Dendritic cell treated with granulocyte-macrophage colony-stimulating factor and Interleukin-4, amounts not matched to agents 40 ng/mL and 50 ng/mL, for 4 days (primary cell): ENCODE measurements at regions not wholly inside any gene's neighbourhood (a gene's known extent, or its start where the extent isn't known, plus 50 kb on each side); places are given as distances from the start of the nearest gene placed in this dataset.

Experiments used
- H3K27ac Mint-ChIP-seq: one replicate; pipeline ENCODE4 v1.8.0; 2022; ENCODE audit warnings: mild to moderate bottlenecking, mixed read lengths
- H3K27me3 Mint-ChIP-seq: one replicate; pipeline ENCODE4 v1.8.0; 2022; ENCODE audit warnings: mild to moderate bottlenecking, mixed read lengths
- H3K36me3 Mint-ChIP-seq: one replicate; pipeline ENCODE4 v1.8.0; 2022; ENCODE audit warnings: low read depth, mixed read lengths
- H3K4me1 Mint-ChIP-seq: one replicate; pipeline ENCODE4 v1.8.0; 2022; ENCODE audit warnings: low read depth, mixed read lengths
- H3K4me3 Mint-ChIP-seq: one replicate; pipeline ENCODE4 v1.8.0; 2022; ENCODE audit warnings: mild to moderate bottlenecking, moderate library complexity, mixed read lengths
- H3K9me3 Mint-ChIP-seq: one replicate; pipeline ENCODE4 v1.8.0; 2022; ENCODE audit warnings: mixed read lengths
- intact Hi-C: fragments of 100-400 bp; cut with micrococcal nuclease; formaldehyde crosslinking; loops from one replicate; pipeline ENCODE4 v1.15.0; 2022

DNA sequence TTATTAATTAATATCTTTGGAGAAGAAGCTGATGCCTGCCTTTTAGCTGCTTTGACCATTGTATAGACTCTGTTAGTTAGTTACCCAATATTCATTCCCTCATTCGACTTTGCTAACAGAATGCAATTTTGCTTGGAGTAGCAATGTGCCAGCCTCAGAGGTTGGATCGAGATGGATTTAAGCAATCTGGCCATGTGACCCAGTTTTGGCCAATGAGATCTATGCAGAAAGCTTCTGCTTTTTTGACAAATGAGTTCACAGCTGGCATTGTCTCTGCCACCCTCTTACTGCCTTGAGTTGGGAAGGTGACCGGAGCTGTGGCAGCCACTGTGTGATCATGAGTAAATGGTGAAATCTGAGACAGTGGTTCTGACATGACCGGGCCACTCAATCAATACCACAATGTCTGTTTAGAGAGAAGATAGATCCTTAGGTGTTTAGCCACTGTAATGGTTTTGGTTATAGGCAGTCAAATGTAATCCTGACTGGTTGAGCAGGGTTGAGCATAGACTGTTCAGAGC lies 74.9 kb upstream of the MED13L start:
- Mint-ChIP-seq H3K9me3 (peaks cover 8% of the 10 kb centered on the region), H3K36me3 (no peaks in the 10 kb centered on the region), H3K27me3 (no peaks in the 10 kb centered on the region), H3K4me3 (no peak overlapping the region), H3K4me1 (peaks cover 12% of the 10 kb centered on the region), H3K27ac (no peak overlapping the region)
- intact Hi-C loops: no loop called here

DNA sequence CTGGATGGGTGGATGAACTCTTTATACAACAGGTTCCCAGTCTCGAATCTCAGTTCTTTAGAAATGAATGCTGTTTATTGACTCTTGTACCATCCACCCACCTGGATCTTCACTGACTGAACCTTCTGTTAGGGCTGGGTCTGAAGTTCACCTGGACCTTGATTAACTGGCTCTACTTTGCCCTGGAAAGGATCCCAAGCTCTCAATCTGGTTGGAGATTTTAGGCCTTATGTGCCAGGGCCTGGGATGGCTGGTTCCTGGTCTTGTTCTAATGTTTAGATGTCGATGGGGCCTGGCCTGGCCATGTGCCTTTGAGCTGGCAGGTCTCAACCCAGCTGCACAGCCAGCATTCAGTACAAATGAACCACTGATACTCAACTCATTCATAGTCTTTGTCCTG lies 76.5 kb upstream of the MED13L start:
- Mint-ChIP-seq H3K36me3 (no peaks in the 10 kb centered on the region), H3K4me3 (no peak overlapping the region), H3K9me3 (peaks cover 8% of the 10 kb centered on the region), H3K27me3 (no peaks in the 10 kb centered on the region), H3K27ac (no peak overlapping the region), H3K4me1 (peaks cover 18% of the 10 kb centered on the region)
- intact Hi-C loops: no loop called here

DNA sequence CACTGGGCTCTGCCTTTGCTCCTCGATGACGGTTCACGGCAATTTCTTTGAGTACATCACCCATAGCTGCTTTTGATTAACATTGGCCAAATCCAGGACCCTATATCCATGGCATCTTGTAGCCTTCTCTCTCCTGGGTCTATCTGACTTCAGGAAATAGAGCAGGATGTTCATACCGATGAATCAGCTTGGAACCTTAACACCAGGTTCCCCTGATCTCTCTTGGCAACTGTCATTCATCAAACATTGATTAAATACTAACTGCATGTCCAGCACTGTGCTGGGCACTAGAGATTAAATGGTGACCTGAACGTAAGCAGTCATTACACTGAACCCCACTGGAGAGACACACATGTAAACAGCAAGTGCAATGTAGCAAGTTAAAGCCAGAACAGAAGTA lies 77.0 kb upstream of the MED13L start:
- intact Hi-C loops: no loop called here
- Mint-ChIP-seq H3K9me3 (peaks cover 8% of the 10 kb centered on the region), H3K27ac (no peak overlapping the region)

DNA sequence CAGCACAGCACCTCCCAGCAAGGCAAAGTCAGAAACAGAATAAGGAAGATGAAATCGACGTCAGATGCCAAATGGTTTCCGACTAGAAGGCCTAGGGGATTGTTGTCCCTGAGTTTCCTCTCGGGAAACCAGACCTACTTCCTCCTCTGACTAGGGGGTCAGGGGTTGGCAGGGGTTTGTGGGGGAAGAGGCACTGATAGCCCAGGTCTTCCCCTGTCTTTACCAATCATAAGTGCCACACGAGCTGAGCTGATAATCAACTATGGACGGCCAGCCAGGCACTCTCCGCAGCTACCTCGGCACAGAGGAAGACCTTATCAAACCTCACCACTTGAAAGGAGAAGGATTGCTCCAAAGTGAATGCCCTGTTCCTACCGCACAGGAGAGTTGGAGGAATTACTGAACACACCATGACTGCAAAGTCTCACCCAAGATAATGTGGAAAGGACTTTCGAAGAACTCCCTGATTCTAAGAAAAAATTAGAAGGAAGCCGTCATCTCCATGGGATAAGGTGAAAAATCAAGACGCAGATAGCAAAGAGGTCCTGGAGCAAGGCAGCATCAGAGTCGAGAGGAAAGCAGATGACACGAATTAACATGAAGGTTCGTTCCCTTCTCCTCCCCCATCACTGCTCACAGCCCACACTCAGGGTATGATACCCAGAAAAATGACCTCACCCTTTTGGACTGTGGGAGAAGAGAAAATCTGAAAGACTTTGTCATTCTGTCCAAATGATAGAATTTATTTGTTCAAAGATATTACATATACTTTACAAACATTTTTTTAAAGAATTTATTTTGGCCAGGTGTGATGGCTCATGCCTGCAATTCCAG lies 77.7 kb upstream of the MED13L start:
- Mint-ChIP-seq H3K4me3 (no peak overlapping the region), H3K27me3 (no peaks in the 10 kb centered on the region), H3K4me1 (peaks cover 30% of the 10 kb centered on the region), H3K36me3 (no peaks in the 10 kb centered on the region), H3K9me3 (peaks cover 8% of the 10 kb centered on the region), H3K27ac (no peak overlapping the region)
- intact Hi-C loops: no loop called here

More for the DNA sequence above, 77.0 kb upstream of the MED13L start:
- peaks cover 24% of the 10 kb centered on the region for H3K4me1 Mint-ChIP-seq
- H3K36me3 Mint-ChIP-seq: no peaks in the 10 kb centered on the region
- H3K27me3 Mint-ChIP-seq: no peaks in the 10 kb centered on the region
- H3K4me3 Mint-ChIP-seq: no peak overlapping the region

DNA sequence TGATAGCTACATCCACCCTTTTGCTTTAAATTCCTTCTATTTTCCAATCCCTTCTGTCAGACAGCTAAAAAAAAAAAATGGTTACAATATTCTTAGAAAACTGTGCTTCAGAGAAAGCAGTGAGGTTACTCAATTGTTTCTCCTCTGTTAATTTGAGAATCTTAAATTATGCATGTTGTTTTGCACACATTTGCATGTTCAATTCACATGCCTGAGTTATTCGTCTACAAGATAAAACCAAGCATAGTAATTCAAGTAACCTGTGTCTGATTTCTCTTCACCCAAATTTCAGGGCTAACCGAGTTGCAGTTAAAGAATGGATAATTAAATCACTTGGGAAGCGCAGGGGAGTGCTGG lies 81.0 kb upstream of the MED13L start:
- Mint-ChIP-seq H3K4me1 (peaks cover 45% of the 10 kb centered on the region), H3K27me3 (peaks cover 2% of the 10 kb centered on the region), H3K27ac (peak overlapping the region; percentile 83), H3K9me3 (no peaks in the 10 kb centered on the region), H3K36me3 (no peaks in the 10 kb centered on the region), H3K4me3 (no peak overlapping the region)
- intact Hi-C loops: no loop called here

DNA sequence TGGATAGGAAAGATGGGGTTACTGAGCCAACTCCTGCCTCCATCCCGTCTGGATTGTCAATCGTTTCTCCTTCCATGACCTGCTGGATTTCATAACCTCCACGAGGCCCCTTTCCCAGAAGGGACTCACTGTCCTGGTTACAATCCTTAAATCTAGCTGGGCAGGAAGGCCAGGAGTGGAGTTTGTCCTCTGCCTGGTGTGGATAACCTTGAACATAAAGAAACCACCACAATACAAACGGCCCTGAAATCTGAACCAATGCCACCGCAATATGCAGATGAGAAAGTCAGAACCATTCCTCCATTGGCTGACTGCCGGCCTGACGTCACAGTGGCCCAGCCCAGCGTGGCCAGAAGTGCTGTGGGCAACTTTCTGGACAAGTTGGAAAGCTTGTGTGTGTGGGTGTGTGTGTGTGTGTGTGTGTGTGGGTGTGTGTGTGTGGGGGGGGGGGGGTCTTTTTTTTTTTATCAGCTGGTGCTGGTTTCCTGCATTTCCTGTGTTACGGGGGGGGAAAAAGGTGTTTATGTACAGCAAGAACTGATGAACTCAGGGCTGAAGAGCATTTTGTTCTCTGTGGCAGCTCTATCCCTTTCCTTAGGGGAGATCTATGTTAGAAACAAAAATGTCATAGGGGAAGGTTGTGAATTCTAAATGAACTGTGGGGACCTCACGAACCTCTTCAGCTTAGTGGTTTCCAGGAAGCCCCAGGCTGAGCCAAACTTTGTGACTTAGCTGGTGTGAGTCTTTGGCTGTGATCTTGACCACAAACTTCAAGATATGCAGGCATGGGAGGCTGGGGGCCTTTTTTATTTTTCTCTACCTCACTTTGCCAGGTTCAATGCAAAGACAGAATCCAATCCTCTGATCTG lies 81.6 kb upstream of the MED13L start:
- Mint-ChIP-seq H3K9me3 (no peaks in the 10 kb centered on the region), H3K4me3 (peak overlapping the region; percentile 50), H3K27me3 (peaks cover 2% of the 10 kb centered on the region), H3K36me3 (no peaks in the 10 kb centered on the region), H3K27ac (peak overlapping the region; percentile 83), H3K4me1 (peaks cover 45% of the 10 kb centered on the region)
- intact Hi-C loops: no loop called here

DNA sequence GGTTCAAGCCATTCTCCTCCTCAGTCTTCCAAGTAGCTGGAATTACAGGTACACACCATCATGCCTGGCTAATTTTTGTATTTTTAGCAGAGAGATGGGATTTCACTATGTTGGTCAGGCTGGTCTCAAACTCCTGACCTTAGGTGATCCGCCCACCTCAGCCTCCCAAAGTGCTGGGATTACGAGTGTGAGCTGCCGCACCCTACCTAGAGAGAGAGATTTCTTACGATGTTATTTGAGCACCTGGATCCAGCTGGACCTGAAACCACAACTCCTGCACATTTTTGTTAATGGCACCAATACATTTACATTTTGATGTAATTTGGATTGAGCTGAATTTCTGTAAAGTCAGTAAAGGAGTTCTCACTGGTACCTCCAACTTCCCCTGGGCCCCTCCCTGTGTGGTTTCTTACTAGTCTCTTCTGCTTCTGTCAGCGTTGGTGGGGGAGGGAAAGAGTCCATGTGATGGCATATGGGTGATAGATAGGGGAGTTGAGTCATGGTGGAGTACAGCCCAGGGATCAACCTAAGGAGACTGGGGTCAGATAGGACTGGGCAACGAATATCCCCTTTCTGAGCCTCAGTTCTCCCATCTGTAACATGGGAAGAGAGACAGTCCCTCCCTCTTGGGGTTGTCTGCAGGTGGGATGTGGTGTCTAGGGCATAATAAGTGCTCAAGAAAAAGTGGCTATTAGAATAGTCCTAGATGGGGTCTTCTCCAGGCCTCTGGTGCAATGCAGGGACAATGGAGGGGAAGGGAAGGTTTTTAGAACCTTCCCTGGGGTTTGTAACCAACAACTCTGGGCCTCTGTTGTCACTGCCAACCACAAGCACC lies 83.3 kb upstream of the MED13L start:
- intact Hi-C loops: no loop called here
- Mint-ChIP-seq H3K9me3 (no peaks in the 10 kb centered on the region), H3K36me3 (no peaks in the 10 kb centered on the region), H3K27ac (peak overlapping the region; percentile 83), H3K4me3 (peak overlapping the region; percentile 28), H3K27me3 (peaks cover 2% of the 10 kb centered on the region), H3K4me1 (peaks cover 39% of the 10 kb centered on the region)

DNA sequence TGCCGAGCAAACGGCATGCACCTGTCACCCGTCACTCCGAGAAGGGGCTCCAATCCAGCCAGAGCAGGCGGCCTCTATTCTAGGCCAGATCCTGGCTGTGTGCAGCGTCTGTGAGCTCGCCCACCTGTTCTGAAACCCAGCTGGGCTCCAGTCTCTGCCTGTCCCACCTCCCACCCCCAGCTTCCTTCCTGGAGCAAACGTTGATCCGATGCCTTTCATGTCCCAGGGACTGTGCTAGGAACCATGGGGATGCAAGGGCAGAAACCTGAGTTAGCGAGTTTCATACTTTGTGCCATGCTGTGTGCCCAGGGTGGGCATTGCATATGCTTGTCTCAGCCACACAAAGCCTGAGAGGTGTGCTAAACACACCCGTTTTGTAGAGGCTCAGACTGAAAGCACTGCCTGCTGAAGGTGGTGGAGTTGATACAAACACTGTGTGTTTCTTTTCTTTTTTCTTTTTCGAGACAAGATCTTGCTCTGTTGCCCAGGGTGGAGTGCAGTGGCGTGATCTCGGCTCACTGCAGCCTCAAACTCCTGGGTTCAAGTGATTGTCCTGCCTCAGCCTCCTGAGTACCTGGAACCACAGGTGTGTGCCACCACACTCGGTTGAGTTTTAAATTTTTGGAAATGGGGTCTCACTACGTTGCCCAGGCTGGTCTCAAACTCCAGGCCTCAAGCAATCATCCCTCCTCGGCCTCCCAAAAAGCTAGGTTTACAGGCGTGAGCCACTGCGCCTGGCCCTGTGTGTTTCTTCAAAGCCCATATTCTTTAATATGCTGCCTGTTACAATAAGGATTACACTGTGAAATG lies 84.1 kb upstream of the MED13L start:
- H3K27ac Mint-ChIP-seq: peak overlapping the region; percentile 83
- H3K4me1 Mint-ChIP-seq: peaks cover 39% of the 10 kb centered on the region
- H3K27me3 Mint-ChIP-seq: peaks cover 2% of the 10 kb centered on the region
- H3K36me3 Mint-ChIP-seq: no peaks in the 10 kb centered on the region
- H3K9me3 Mint-ChIP-seq: no peaks in the 10 kb centered on the region
- intact Hi-C loops: no loop called here
- no peak overlapping the region for H3K4me3 Mint-ChIP-seq

DNA sequence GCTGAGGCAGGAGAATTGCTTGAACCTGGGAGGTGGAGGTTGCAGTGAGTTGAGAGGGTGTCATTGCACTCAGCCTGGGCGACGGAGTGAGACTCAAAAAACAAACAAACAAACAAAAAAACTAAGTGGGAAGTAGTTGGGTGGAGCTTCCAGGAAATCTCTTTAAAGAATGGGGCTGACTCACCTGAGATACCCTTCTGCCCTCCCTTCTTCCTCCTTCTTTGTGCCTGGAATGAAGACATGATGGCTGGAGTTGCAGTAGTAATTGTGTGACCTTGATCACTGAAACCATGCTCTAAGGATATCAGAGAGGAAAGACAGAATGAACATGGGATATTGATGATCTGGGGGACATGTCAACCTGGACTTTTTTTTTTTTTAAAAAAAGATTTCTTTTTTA lies 87.6 kb upstream of the MED13L start:
- peak overlapping the region; percentile 22 for H3K27ac Mint-ChIP-seq
- intact Hi-C loops: no loop called here
- no peaks in the 10 kb centered on the region for H3K9me3 Mint-ChIP-seq
- H3K27me3 Mint-ChIP-seq: peaks cover 2% of the 10 kb centered on the region
- no peaks in the 10 kb centered on the region for H3K36me3 Mint-ChIP-seq
- H3K4me3 Mint-ChIP-seq: no peak overlapping the region
- H3K4me1 Mint-ChIP-seq: peaks cover 21% of the 10 kb centered on the region

DNA sequence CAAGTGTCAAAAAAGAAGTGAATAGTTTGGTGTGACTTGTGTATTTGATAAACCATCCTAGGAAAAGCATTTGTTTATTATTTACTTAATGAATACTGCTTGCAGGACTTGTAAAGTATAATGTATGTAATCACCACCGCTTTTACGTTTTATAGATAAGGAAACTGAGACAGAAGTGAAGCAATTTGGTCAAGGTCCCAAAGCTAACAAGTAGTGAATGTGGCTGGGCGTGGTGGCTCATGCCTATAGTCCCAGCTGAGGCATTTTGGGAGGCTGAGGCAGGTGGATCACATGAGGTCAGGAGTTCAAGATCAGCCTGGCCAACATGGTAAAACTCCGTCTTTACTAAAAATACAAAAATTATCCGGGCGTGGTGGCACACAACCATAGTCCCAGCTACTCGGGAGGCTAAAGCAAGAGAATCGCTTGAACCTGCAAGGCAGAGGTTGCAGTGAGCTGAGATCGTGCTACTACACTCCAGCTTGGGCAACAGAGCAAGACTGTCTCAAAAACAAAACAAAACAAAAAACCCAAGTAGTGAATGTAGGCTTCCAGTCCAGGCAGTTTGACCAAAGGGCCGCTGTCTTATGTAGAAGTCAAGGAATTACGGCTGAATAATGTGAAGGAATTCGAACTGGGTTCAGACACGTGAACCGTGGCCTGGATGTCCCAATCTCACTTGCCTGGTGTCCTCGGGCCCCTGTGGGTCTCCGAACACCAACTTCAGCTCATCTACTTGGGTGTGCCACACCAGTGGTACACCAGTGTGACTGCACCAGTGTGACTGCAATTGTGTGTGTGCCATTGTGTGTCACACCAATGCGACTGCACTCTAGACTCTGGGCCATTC lies 88.3 kb upstream of the MED13L start:
- Mint-ChIP-seq H3K27me3 (no peaks in the 10 kb centered on the region), H3K4me3 (no peak overlapping the region), H3K27ac (no peak overlapping the region), H3K36me3 (no peaks in the 10 kb centered on the region), H3K9me3 (no peaks in the 10 kb centered on the region), H3K4me1 (peaks cover 14% of the 10 kb centered on the region)
- intact Hi-C loops: no loop called here

DNA sequence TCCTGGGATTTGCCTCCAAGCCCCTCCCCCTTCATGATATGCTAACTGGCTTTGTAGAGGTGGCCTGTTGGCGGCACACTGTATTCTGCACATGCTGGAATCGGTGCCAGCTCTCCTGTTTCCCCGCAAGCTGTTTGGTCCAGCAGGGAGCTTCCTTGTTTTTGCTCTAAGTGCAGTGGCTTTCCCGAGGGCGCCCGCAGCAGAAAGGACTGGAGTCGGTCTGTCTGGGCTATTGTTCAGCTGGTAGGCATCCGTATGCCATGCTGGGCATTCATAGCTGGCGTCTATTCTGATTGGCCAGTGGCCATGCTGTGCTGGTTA lies 88.9 kb upstream of the MED13L start:
- intact Hi-C loops: no loop called here
- Mint-ChIP-seq H3K27ac (no peak overlapping the region), H3K4me3 (no peak overlapping the region), H3K27me3 (no peaks in the 10 kb centered on the region), H3K4me1 (peaks cover 8% of the 10 kb centered on the region), H3K36me3 (no peaks in the 10 kb centered on the region), H3K9me3 (no peaks in the 10 kb centered on the region)

DNA sequence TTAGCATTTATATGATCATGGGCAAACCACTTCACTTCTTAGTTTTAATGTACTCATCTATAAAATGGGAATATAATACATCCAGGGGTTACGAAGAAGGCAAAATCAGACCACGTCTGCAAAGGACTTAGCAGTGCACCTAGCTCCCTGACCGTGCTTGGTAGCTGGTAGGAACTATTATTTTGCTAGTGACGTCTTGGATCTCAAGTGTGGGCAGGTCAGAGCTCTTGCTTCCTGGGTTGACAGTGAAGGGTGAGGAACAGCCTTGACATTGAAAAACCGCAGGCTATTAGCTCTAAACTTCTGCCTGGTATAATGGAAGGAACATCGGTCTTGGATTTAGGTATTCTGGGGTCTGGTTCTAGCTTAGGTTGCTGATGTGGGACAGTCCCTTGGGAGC lies 89.3 kb upstream of the MED13L start:
- intact Hi-C loops: no loop called here
- Mint-ChIP-seq H3K9me3 (no peaks in the 10 kb centered on the region), H3K27ac (no peak overlapping the region), H3K4me3 (no peak overlapping the region), H3K27me3 (no peaks in the 10 kb centered on the region), H3K4me1 (peaks cover 6% of the 10 kb centered on the region), H3K36me3 (no peaks in the 10 kb centered on the region)
